Stimulated activated CD4-positive, alpha-beta T cell treated with anti-CD3 and anti-CD28 coated beads, Interleukin-4, amount 100 ng/mL, for 4 hours (primary cell): ENCODE measurements at regions not wholly inside any gene's neighbourhood (a gene's known extent, or its start where the extent isn't known, plus 50 kb on each side); places are given as distances from the start of the nearest gene placed in this dataset.
"Not testable (repeated sequence)": the region's sequence is repeated elsewhere in the genome, so short reads cannot be mapped to it uniquely, and the experiment has no call there.

ENCODE experiments used
- DNase-seq, 2 experiments: peaks; one replicate each; pipeline ENCODE4 v3.0.0-alpha.2; 2020

GRCh38 chr15:38746211-38746610 is 181.6 kb upstream of the RASGRP1 start:
- DNase-seq, result no peak

- no peak for DNase-seq
These were observed 184.1 kb upstream of the RASGRP1 start for GRCh38 chr15:38748710-38749109.

- DNase-seq, result no peak
These were observed 186.2 kb upstream of the RASGRP1 start for GRCh38 chr15:38750786-38751185.

- no peak for DNase-seq
These were observed 191.1 kb upstream of the RASGRP1 start for GRCh38 chr15:38755718-38756117.

- no peak for DNase-seq
These were observed 191.8 kb upstream of the RASGRP1 start for GRCh38 chr15:38756441-38756840.

- DNase-seq, result no peak
These were observed 193.4 kb upstream of the RASGRP1 start for GRCh38 chr15:38758043-38758442.

- no peak for DNase-seq
These were observed 197.1 kb upstream of the RASGRP1 start for GRCh38 chr15:38761681-38762080.

- no peak for DNase-seq
These were observed 204.4 kb upstream of the RASGRP1 start for GRCh38 chr15:38768970-38769369.

- no peak for DNase-seq
These were observed 204.9 kb upstream of the RASGRP1 start for GRCh38 chr15:38769492-38769891.

- DNase-seq, result not testable (repeated sequence)
These were observed 209.5 kb upstream of the RASGRP1 start for GRCh38 chr15:38774076-38774475.

- DNase-seq, result no peak
These were observed 216.6 kb upstream of the RASGRP1 start for GRCh38 chr15:38781196-38781595.

GRCh38 chr15:38782156-38782555 is 217.5 kb upstream of the RASGRP1 start:
- DNase-seq, result no peak

GRCh38 chr15:38788918-38789317 is 224.3 kb upstream of the RASGRP1 start:
- no peak for DNase-seq

- no peak for DNase-seq
These were observed 225.0 kb upstream of the RASGRP1 start for GRCh38 chr15:38789566-38789965.

GRCh38 chr15:38793206-38793810 is 228.7 kb upstream of the RASGRP1 start:
- no peak for DNase-seq

- no peak for DNase-seq
These were observed 231.0 kb upstream of the RASGRP1 start for GRCh38 chr15:38795471-38796245.

- DNase-seq, result no peak
These were observed 232.0 kb upstream of the RASGRP1 start for GRCh38 chr15:38796589-38796988.

- not testable (repeated sequence) for DNase-seq
These were observed 232.9 kb upstream of the RASGRP1 start for GRCh38 chr15:38797506-38797905.

- not testable (repeated sequence) for DNase-seq
These were observed 234.6 kb upstream of the RASGRP1 start for GRCh38 chr15:38799202-38799601.

- no peak for DNase-seq
These were observed 245.0 kb upstream of the RASGRP1 start for GRCh38 chr15:38809621-38810020.

GRCh38 chr15:38810686-38811085 is 246.1 kb upstream of the RASGRP1 start:
- no peak for DNase-seq

- not testable (repeated sequence) for DNase-seq
These were observed 249.6 kb upstream of the RASGRP1 start for GRCh38 chr15:38814254-38814653.

GRCh38 chr15:38814891-38815290 is 250.3 kb upstream of the RASGRP1 start:
- DNase-seq, result no peak

- DNase-seq, result peak; percentile 65 to 78
These were observed 253.0 kb upstream of the RASGRP1 start for GRCh38 chr15:38817427-38818156.
